A549 (cell line): ENCODE measurements at regions not wholly inside any gene's neighbourhood (a gene's known extent, or its start where the extent isn't known, plus 50 kb on each side); places are given as distances from the start of the nearest gene placed in this dataset.

Source experiments
- CEBPB ChIP-seq, 2 experiments: fragments of >200 bp in 1 of 2; sonication (Bioruptor Twin) in 1 of 2; formaldehyde crosslinking in 1 of 2; IDR thresholded peaks; 2 replicates each; pipeline ENCODE4 v1.6.1; 2012 to 2016
- ESRRA ChIP-seq: fragments of 150-350 bp; IDR thresholded peaks from 2 replicates; pipeline ENCODE4 v1.6.1; 2014; ENCODE audit warnings: mild to moderate bottlenecking, low read length, borderline replicate concordance
- KDM1A ChIP-seq: fragments of 200-600 bp; sonication (generic); IDR thresholded peaks from 2 replicates; pipeline ENCODE4 v1.6.1; 2016; ENCODE audit warnings: low read depth, mild to moderate bottlenecking
- POLR2A ChIP-seq: IDR thresholded peaks from 2 replicates; pipeline ENCODE4 v1.6.1; 2012; ENCODE audit warnings: mild to moderate bottlenecking, low read length
- RAD21 ChIP-seq, 2 experiments: fragments of >200 bp in 1 of 2; sonication (Bioruptor Twin) in 1 of 2; formaldehyde crosslinking in 1 of 2; IDR thresholded peaks in 1 of 2; conservative IDR thresholded peaks in 1 of 2; 2 replicates in 1 of 2; 3 replicates in 1 of 2; pipeline ENCODE4 v1.6.1; 2012 to 2018; ENCODE audit warnings: inconsistent platforms in 1 of 2
- TF ChIP-seq, protein P1 (sequence below): fragments of >200 bp; sonication (Bioruptor Twin); formaldehyde crosslinking; IDR thresholded peaks from 3 replicates; pipeline ENCODE4 v1.5.1; 2016
- TF ChIP-seq, protein P2 (sequence below): fragments of 250-450 bp; sonication (Bioruptor Pico); IDR thresholded peaks from 2 replicates; pipeline ENCODE4 v1.5.0; 2021; ENCODE audit warnings: mild to moderate bottlenecking, moderate library complexity, borderline replicate concordance

DNA sequence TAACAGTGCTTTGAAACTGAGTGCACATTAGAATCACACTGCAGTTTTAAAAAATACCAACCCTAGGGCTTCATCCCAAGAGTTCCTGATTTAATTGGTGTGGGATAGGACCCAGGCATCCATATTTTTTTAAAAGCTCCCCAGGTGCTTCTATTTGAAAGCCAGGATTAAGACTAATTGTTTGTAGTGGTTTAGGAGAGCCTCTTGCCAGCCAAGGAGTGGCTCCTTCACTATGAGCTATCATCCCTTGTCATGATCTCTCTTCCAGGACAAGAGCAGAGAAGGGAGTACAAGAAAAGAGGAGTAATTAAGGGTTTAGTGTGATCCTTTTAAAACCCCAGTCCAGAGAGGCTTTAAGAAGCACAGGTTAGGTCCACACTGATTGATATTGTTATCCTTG is 178.0 kb downstream of the CAND1 start:
- TF ChIP-seq, protein P1, sequence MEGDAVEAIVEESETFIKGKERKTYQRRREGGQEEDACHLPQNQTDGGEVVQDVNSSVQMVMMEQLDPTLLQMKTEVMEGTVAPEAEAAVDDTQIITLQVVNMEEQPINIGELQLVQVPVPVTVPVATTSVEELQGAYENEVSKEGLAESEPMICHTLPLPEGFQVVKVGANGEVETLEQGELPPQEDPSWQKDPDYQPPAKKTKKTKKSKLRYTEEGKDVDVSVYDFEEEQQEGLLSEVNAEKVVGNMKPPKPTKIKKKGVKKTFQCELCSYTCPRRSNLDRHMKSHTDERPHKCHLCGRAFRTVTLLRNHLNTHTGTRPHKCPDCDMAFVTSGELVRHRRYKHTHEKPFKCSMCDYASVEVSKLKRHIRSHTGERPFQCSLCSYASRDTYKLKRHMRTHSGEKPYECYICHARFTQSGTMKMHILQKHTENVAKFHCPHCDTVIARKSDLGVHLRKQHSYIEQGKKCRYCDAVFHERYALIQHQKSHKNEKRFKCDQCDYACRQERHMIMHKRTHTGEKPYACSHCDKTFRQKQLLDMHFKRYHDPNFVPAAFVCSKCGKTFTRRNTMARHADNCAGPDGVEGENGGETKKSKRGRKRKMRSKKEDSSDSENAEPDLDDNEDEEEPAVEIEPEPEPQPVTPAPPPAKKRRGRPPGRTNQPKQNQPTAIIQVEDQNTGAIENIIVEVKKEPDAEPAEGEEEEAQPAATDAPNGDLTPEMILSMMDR = no peak
- no peak for TF ChIP-seq POLR2A
- no peak for TF ChIP-seq KDM1A
- TF ChIP-seq, protein P2, sequence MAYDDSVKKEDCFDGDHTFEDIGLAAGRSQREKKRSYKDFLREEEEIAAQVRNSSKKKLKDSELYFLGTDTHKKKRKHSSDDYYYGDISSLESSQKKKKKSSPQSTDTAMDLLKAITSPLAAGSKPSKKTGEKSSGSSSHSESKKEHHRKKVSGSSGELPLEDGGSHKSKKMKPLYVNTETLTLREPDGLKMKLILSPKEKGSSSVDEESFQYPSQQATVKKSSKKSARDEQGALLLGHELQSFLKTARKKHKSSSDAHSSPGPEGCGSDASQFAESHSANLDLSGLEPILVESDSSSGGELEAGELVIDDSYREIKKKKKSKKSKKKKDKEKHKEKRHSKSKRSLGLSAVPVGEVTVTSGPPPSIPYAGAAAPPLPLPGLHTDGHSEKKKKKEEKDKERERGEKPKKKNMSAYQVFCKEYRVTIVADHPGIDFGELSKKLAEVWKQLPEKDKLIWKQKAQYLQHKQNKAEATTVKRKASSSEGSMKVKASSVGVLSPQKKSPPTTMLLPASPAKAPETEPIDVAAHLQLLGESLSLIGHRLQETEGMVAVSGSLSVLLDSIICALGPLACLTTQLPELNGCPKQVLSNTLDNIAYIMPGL (CRISPR knock-in tag) = no peak
- TF ChIP-seq ESRRA = no peak
- no peak for TF ChIP-seq CEBPB (IDR thresholded peaks at IDR 0.05)
- no peak for TF ChIP-seq RAD21 (conservative IDR thresholded peaks at IDR 0.05 in 1 of 2, IDR thresholded peaks at IDR 0.05 in 1 of 2)
